ENCODE measurements at regions not wholly inside any gene's neighbourhood (a gene's known extent, or its start where the extent isn't known, plus 50 kb on each side); places are given as distances from the start of the nearest gene placed in this dataset.

- no peak for TF ChIP-seq EZH2 (IDR thresholded peaks at IDR 0.05; ENCODE audit: borderline replicate concordance, insufficient read depth, low read depth, low read length, poor library complexity, severe bottlenecking)
- TF ChIP-seq CTCF (IDR thresholded peaks at IDR 0.05): no peak
Observed at GRCh38 chr17:36793976-36794375, 143.3 kb upstream of the LHX1 start.

All from B cell (primary cell).